NT2/D1 (cell line): ENCODE measurements at regions not wholly inside any gene's neighbourhood (a gene's known extent, or its start where the extent isn't known, plus 50 kb on each side); places are given as distances from the start of the nearest gene placed in this dataset.

Experiments
- SUZ12 ChIP-seq: IDR thresholded peaks from 2 replicates; pipeline ENCODE4 v1.6.1; 2011; ENCODE audit not compliant: insufficient read length, insufficient read depth; ENCODE audit errors: extremely low read depth
- ZNF274 ChIP-seq: IDR thresholded peaks from 2 replicates; pipeline ENCODE4 v1.6.1; 2011; ENCODE audit warnings: mild to moderate bottlenecking, low read depth, low read length

GRCh38 chr11:38252620-38253019 is 1654.6 kb upstream of the RAG2 start:
- TF ChIP-seq ZNF274: no peak
- TF ChIP-seq SUZ12: no peak
